GM18508 (cell line): ENCODE measurements at regions not wholly inside any gene's neighbourhood (a gene's known extent, or its start where the extent isn't known, plus 50 kb on each side); places are given as distances from the start of the nearest gene placed in this dataset.
"Not testable (repeated sequence)": the region's sequence is repeated elsewhere in the genome, so short reads cannot be mapped to it uniquely, and the experiment has no call there.

Experiments
- ATAC-seq: cut with Tn5 transposase; IDR thresholded peaks from one replicate; pipeline ENCODE4 v1.9.1; 2021; ENCODE audit warnings: moderate number of reproducible peaks; ENCODE audit not compliant: insufficient read depth, unreplicated experiment

DNA sequence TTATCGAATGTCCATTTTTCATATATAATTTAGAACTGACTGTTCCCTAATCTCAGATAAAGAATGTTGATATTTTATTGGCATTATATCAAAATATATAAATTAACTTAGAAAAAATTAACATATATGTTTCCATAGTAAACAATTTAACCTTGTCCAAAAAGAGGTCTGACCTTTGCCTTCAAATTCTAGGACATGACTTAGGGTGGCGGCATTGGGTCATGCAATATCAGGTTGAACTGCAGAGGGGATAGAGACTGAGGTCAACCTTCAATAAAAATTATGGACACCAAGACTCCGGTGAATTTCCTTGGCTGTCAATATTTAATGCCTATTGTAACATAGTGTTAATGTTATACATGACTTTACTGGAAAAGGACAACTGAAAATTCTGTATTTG, 199.8 kb downstream of the RPL10L start:
- ATAC-seq: no peak

DNA sequence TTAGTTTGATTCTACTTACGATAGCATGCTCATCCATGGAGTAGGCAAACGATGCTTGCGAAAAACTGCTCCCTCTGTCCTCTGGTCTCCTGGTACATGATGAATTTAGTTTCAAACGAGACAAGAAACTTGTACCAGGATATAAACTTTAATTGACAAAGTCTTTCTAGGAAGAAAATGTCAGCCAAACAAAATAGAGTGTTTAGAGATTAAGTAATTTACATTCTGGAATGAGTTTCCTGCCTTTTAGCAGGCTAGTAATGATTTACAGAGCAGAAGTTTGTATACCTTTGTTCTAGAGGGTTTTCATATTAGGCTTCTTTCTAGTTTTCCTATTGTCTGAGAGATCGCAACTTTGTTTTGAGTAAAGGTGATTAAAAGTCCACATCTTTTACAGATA, 206.9 kb downstream of the RPL10L start:
- ATAC-seq: no peak

DNA sequence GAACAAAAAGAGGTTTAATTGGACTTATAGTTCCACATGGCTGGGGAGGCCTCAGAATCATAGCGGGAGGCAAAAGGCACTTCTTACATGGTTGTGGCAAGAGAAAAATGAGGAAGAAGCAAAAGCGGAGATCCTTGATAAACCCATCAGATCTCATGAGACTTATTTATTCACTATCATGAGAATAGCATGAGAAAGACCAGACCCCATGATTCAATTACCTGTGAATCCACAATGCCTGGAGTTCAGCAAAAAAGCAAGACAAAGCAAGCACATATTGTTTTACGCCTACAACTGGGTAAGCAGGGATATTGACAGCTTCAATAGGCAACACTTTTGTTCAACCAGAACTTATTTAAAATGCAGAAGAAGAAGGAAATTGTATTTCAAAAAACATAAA, 218.2 kb downstream of the RPL10L start:
- no peak for ATAC-seq

DNA sequence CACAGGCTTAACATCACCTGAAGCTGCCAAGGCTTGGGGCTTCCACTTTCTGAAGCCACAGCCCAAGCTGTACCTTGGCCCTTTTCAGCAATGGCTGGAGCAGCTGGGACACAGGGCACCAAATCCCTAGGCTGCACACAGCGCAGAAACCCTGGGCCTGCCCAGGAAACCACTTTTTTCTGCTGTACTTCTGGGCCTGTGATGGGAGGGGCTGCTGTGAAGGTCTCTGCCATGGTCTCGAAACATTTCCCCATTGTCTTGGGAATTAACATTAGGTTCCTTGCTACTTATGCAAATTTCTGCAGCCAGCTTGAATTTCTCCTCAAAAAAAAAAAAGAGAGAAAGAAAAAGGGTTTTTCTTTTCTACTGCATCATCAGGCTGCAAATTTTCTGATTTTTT, 219.1 kb downstream of the RPL10L start:
- ATAC-seq: no peak

DNA sequence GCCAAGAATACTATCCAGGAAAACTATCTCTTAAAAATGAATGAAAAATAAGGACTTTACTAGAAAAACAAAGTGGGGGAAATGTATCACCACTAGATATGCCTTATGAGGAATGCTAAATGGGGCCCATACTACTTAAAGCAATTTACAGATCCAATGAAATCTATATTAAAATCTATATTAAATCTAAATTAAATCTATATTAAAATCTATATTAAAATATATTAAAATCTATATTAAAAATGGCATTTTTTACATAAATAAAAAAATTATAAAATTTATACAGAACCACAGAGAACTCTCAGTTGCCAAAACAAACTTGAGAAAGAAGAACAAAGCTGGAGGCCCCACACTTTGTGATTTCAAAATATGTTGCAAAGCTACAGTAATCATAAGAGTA, 234.5 kb downstream of the RPL10L start:
- ATAC-seq: no peak

DNA sequence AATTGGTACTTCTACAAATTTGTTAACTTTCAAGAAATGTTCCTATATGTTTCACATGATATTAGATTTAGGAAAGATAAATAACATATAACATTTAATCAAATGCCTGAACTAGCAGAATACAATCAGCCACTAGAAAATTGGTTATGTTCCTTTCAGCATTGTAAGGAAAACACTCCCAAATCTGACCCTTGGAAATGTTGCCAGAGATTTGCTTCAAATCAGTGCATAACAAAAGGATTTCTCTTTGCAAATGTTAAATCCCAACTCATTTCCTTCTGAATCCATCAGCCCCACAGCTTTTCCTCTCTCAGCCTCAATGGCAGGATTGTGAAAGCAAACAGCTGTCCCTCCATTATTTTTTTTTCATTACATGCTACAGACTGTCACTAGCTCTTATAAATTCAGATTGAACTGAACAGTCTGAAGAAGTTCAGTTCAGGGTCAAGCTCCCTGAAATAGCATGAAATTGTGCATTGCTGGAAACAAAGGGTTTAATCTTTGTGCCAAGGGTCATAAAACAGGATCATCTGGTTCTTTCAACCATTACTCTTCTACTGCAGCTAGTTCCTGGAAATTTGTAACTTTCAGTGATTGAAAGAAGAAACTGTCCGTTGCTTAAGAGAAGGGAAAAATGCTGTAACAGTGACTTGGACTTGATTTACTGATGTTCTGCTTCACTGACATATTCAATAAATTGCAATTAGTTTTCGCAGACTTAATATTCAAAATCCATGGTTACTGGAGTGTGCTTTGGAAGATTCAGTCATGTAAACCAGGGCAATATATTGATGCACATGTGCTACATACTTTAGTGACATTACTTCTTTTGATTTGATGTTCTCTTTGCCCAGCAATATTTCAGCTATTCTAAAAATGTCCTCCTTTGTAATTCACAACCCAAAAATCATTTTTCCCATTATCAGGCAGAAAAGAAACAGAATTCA, 246.4 kb downstream of the RPL10L start:
- ATAC-seq: no peak

DNA sequence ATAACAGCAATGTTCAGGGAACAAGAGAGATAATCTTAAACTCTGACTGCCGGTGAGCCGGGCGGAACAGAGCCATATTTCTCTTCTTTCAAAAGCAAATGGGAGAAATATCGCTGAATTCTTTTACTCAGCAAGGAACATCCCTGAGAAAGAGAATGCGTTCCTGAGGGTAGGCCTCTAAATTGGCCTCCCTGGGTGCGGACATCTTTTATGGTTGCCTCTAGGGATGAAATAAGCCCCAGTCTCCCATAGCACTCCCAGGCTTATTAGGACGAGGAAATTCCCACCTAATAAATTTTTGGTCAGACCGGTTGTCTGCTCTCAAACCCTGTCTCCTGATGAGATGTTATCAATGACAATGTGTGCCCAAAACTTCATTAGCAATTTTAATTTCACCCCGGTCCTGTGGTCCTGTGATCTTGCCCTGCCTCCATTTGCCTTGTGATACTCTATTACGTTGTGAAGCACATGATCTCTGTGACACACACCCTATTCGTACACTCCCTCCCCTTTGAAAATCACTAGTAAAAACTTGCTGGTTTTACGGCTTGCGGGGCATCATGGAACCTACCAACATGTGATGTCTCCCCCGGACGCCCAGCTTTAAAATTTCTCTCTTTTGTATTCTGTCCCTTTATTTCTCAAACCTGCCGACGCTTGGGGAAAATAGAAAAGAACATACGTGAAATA, 249.4 kb downstream of the RPL10L start:
- not testable (repeated sequence) for ATAC-seq

DNA sequence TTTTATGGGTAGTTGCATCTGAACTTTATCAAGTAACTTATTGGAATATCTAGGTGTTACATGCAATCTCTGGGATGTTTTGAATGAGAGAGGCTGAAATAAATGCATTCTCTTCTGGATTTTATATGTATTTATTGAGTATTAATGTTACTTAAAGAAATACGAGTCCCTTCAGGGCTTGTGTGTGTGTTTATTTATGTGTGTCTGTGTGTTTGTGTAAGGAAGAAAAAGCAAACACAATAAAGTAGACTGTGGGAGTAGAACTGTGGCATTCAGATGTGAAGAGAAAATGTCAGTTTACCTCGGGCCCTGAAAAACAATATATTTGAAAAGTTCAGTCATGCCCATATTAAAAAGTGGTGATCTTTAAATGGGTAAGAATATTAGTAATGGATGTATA, 250.5 kb downstream of the RPL10L start:
- no peak for ATAC-seq

DNA sequence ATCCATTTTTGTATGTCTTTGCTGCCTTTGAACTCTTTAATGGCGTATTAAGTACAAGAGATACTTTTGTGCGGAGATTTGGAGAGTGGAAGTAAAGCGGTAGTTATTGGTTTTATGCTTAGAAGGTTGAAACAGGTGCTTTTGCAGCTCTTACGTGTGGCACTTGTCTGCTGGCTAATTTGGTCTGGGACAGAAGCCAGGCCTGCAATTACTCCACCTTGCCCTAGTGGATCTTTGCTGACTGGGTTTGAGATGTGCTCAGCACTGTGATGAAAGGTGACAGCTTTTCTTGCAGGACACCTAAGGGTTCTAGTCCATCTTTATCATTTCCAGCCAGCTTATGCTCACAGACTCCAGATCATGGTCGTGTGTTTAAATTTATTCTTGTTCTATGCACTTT, 252.5 kb downstream of the RPL10L start:
- no peak for ATAC-seq

DNA sequence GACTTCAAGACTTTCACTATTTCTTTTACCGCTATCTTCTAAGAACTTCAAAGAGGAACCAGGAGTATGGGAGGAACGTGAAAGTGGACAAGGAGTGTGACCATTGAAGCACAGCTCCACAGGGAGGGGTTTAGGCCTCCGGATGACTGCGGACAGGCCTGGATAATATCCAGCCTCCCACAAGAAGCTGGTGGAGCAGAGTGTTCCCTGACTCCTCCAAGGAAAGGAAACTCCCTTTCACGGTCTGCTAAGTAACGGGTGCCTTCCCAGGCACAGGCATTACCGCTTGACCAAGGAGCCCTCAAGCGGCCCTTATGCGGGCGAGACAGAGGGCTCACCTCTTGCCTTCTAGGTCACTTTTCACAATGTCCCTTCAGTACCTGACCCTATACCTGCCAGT, 267.0 kb downstream of the RPL10L start:
- no peak for ATAC-seq

DNA sequence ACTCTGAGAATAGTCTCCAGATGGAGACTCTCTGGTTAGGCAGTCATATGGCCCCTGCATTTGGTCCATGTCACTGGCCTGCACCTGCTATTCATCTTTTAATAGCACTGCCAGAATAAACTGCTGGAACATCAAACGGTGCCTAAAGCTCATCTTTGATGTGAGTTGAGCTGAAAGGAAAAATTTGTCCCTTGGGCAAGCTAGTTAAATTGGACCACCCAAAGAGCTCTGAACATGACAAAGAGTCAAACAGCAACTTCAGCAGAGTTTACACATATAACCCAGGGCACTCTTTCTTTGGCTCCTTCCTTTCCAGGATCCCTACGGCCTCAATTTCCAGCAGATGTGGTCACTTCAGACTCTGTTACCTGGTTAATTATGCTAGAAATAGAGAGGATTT, 269.9 kb downstream of the RPL10L start:
- no peak for ATAC-seq

DNA sequence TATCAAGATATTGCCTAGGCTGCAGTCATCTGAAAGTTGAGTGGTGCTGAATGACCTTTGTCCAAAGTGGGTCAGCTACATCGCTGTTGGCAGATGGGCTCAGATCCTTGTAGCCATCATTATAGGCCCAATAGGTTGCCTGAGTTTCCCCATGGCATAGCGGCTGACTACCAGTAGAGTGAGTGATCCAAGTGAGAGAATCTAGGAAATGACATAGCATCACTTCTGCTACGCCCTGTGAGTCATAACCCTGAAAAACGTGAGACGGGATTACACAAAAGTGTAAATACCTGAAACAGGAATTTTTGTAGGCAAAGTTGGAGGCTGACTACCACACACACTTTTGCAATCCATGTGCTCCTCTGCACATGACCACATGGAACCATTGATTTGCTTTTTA, 273.3 kb downstream of the RPL10L start:
- ATAC-seq: no peak

DNA sequence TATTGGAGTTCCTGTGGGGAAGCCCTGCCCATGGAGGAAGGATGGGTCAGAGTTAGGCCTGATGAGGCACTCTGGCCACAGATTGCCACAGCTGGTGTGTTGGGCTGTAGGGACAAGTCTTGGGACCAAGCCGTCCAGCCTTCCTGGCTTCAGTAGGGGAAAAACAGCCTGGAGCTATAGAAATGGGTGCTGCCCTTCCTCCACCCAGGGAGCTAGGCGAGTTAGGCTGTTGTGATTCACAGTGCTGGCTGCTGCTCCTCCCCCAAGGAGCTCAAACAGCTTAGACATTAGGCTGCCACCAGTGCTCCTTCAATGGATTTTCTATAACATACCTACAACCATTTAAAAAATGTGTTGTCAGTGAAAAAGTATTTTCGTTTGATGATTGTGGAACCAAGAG, 274.3 kb downstream of the RPL10L start:
- ATAC-seq: no peak

DNA sequence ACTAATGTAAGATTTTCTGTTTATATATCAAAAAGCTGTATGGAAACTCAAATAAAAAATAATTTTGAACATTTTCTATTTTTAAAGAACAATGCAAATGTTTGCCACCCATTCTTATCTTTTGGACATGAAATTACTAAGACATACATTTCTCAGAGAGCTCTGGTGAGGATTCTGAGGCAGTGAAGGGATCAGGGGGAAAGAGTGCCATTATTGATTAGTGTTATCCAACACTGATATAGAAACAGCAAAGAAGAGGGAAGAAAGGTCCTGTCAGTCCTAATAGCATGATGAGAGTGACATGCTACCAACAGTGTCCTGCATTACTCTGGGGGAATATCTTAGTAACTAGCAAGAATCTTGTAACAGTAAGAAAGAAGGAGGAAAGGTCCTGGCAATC, 282.2 kb downstream of the RPL10L start:
- no peak for ATAC-seq

DNA sequence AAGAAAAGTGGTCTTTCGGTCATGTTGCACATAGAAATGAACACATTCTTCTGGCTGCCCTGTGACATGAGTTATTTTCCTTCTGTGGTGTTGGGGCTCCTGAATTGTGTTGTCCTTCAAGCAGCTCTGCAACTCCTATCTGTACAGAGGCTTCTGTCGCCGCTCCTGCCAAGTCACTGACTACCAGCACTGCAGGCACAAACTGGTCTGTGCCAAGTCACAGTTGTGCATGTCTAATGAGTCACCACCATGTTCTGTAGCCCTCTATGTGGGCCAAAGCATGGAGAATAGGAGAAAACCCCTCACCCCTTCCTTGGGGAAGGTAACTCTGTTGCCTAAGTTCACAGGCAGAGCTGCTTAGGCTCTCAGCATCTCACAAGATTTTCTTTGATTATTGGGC, 283.3 kb downstream of the RPL10L start:
- no peak for ATAC-seq

DNA sequence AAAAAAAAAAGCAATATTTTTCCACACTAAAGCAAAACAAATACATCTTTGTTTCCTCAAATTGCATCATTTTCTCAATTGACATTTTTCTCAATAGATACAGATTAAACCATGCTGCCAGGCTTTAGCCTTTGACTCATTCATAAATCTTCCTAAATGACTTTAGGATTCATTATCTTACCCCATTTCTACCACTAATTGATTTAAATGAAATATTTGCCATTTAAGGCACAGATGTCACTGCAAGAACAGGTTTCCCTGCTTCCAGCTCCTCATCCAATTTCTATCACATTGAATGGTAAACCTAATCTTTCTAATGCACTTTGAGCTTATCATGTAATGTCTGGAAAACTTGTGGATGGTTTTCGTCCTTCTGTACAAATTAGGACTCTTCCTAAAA, 298.7 kb downstream of the RPL10L start:
- ATAC-seq: no peak

DNA sequence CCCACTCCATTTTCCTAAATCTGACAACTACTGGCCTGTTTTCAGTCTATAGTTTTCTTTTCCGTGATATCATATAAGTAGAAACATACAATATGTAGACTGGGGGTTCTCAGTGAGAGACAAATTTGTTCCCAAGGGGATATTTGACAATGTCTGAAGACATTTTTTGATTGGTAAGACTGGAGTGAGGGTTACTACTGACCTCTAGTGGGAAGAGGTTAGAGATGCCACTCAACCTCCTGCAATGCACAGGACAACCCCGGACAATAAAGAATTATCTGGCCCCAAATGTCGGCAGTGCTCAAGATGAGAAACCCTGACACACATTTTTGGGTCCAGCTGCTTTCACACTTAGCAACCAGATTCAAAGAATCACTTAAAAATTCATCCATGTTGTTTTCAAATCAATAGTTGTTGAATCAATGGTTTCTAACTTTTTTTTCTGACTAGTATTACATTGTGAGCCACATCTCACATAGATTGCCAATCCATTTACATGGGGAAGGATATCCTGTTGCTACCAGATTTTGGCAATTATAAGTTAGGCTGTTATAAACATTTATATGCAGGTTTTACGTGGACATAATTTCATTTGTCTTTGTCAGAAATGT, 307.1 kb downstream of the RPL10L start:
- ATAC-seq: no peak

DNA sequence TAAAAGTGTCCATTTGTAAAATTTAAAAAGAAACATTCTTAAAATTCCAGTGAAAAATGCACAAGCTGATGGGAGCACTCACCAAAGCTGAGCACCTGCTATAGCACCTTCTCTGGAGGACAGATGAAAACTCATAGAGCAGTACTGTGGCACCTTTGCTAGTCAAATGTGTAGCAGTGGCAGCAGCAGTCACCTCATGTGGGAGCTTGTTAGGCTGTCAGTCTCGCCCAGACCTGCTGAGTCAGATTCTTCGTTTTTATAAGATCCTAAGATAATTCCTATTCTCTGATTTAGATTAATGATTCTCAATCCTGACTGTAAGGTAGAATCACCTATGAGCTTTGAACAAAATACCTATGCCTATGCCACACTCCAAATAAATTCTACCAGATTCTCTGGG, 325.8 kb downstream of the RPL10L start:
- no peak for ATAC-seq

DNA sequence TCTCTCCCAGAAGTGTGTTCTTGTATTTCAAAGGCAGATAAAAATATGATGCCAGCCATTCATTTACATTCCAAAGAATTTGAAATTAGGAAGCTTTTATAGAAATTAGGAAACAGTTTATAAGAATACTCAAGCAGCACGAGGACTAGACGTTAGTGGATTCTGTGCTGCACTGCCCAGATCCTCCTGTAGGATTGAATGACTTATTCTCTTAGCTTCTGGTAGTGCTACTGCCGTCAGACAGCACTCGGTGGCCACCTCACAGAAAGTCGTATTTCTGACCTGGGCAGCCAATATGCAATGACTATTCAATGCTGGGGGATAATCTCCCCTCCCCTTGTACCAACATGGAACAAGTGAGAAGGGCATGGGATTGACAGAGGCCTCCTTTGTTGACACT, 326.4 kb downstream of the RPL10L start:
- no peak for ATAC-seq

DNA sequence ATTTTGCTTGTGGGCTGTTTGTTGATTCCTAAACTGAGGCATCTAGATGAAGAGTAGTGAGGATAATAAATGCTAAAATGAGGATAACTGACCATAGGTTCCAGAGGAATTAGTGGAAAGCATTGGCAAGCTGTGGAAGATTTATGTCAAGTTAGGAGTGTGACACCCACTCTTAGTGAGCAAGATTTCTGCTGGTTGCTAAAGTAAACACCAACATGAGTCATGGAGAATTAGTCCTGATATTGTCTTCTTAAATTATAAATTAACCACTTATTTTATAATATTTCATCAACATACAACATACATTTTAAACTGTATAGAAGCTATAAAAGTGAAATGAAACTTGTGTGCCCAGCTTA, 328.2 kb downstream of the RPL10L start:
- ATAC-seq: no peak

DNA sequence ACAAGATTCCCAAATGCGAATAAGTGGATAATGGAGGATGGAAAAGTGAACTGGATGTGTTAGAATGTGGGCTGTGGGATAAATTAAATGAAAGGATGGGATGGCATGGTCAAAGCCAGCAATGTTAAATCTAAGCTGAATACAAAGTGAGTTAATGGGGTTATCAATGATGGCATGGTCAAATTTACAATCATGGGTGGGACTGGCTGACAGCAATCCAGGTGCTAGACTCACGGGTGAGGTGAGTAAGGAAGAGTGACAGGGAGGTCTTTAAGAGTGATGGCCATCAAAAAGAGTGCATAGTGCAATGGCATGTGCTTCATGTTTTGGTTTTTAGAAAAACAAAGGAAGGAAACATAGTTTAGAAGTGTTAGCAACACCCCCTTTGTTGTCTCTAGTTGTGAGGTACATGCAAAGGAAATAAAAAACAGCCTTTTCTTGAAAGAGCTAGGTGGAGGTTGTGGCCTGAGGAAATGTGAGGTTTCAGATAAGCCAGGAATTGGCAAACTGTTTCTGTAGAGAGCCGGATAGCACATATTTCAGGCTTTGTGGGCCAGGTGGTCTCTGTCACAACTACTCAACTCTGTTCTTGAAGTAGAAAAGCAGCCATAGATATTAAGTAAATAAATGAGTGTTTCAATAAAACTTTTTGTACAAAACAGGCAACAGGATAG, 328.7 kb downstream of the RPL10L start:
- ATAC-seq: no peak
